Trophoblast cell (in vitro differentiated cells and primary cell): ENCODE measurements at regions not wholly inside any gene's neighbourhood (a gene's known extent, or its start where the extent isn't known, plus 50 kb on each side); places are given as distances from the start of the nearest gene placed in this dataset.

Source experiments
- DNase-seq, 2 donors: peaks; one replicate each; pipeline ENCODE4 v3.0.0-alpha.2; 2016
- H2AFZ ChIP-seq: 2 replicates; pipeline ENCODE4 v1.6.1; 2013; ENCODE audit warnings: low read length, moderate library complexity, mild to moderate bottlenecking; ENCODE audit not compliant: insufficient read depth, poor library complexity
- H2AK5ac ChIP-seq: 2 replicates; pipeline ENCODE4 v1.6.1; 2013; ENCODE audit warnings: mild to moderate bottlenecking, low read length
- H2BK120ac ChIP-seq: 2 replicates; pipeline ENCODE4 v1.6.1; 2013; ENCODE audit warnings: low read length, mild to moderate bottlenecking, moderate library complexity; ENCODE audit not compliant: insufficient read depth, poor library complexity
- H2BK12ac ChIP-seq: 2 replicates; pipeline ENCODE4 v1.6.1; 2013; ENCODE audit warnings: mild to moderate bottlenecking, low read length, moderate library complexity
- H2BK5ac ChIP-seq: 2 replicates; pipeline ENCODE4 v1.6.1; 2013; ENCODE audit warnings: low read length, low read depth, moderate library complexity, mild to moderate bottlenecking; ENCODE audit not compliant: poor library complexity
- H3K14ac ChIP-seq: 2 replicates; pipeline ENCODE4 v1.6.1; 2013; ENCODE audit warnings: mild to moderate bottlenecking, low read length
- H3K18ac ChIP-seq: 2 replicates; pipeline ENCODE4 v1.6.1; 2013; ENCODE audit warnings: mild to moderate bottlenecking, low read length
- H3K23ac ChIP-seq: 2 replicates; pipeline ENCODE4 v1.6.1; 2013; ENCODE audit warnings: low read length
- H3K27ac ChIP-seq: 2 replicates; pipeline ENCODE4 v1.5.1; 2013; ENCODE audit warnings: low read depth, mild to moderate bottlenecking, inconsistent platforms, low read length, moderate library complexity
- H3K27me3 ChIP-seq: 2 replicates; pipeline ENCODE4 v1.6.1; 2013; ENCODE audit warnings: inconsistent platforms, mild to moderate bottlenecking, low read length, moderate library complexity; ENCODE audit not compliant: insufficient read depth
- H3K36me3 ChIP-seq, 2 experiments: 1 replicate in 1 of 2; 2 replicates in 1 of 2; pipeline ENCODE4 v1.6.1; 2013; ENCODE audit warnings: low read length in 2 of 2, mild to moderate bottlenecking in 2 of 2, moderate library complexity in 1 of 2; ENCODE audit not compliant: insufficient read depth in 2 of 2, control insufficient read depth in 1 of 2
- H3K4ac ChIP-seq: 2 replicates; pipeline ENCODE4 v1.6.1; 2013; ENCODE audit warnings: low read depth, mild to moderate bottlenecking, low read length, moderate library complexity
- H3K4me1 ChIP-seq, 2 experiments: 1 replicate in 1 of 2; 2 replicates in 1 of 2; pipeline ENCODE4 v1.6.1; 2013; ENCODE audit warnings: low read length in 2 of 2, mild to moderate bottlenecking in 2 of 2, moderate library complexity in 1 of 2; ENCODE audit not compliant: insufficient read depth in 2 of 2, control insufficient read depth in 1 of 2
- H3K4me2 ChIP-seq: 2 replicates; pipeline ENCODE4 v1.6.1; 2013; ENCODE audit warnings: inconsistent platforms, mild to moderate bottlenecking, low read length, moderate library complexity
- H3K4me3 ChIP-seq: 2 replicates; pipeline ENCODE4 v1.5.1; 2013; ENCODE audit warnings: mild to moderate bottlenecking, low read depth, low read length, inconsistent platforms
- H3K79me1 ChIP-seq: one replicate; pipeline ENCODE4 v1.6.1; 2013; ENCODE audit warnings: low read length
- H3K79me2 ChIP-seq: 2 replicates; pipeline ENCODE4 v1.6.1; 2013; ENCODE audit warnings: low read length, mild to moderate bottlenecking; ENCODE audit not compliant: control insufficient read depth, insufficient read depth, poor library complexity
- H3K9ac ChIP-seq: 2 replicates; pipeline ENCODE4 v1.6.1; 2013; ENCODE audit warnings: mild to moderate bottlenecking, low read length
- H3K9me3 ChIP-seq: 2 replicates; pipeline ENCODE4 v1.6.1; 2013; ENCODE audit warnings: low read depth, mild to moderate bottlenecking, control low read depth, inconsistent platforms, low read length; ENCODE audit not compliant: insufficient read depth
- H4K12ac ChIP-seq: 2 replicates; pipeline ENCODE4 v1.6.1; 2013; ENCODE audit warnings: low read depth, mild to moderate bottlenecking, low read length, moderate library complexity
- H4K8ac ChIP-seq: 2 replicates; pipeline ENCODE4 v1.6.1; 2013; ENCODE audit warnings: low read depth, mild to moderate bottlenecking, low read length, moderate library complexity
- H4K91ac ChIP-seq: one replicate; pipeline ENCODE4 v1.6.1; 2013; ENCODE audit warnings: low read depth, mild to moderate bottlenecking, low read length, moderate library complexity
- WGBS: extraction: QIAGEN DNeasy Blood & Tissue Kit; methylation state at CpG from one replicate; pipeline ENCODE4 v1.1.7; 2013; ENCODE audit warnings: missing lambda C conversion rate; ENCODE audit not compliant: insufficient read length, insufficient coverage; ENCODE audit errors: extremely low coverage; 5-methylcytosine and 5-hydroxymethylcytosine counted together

DNA sequence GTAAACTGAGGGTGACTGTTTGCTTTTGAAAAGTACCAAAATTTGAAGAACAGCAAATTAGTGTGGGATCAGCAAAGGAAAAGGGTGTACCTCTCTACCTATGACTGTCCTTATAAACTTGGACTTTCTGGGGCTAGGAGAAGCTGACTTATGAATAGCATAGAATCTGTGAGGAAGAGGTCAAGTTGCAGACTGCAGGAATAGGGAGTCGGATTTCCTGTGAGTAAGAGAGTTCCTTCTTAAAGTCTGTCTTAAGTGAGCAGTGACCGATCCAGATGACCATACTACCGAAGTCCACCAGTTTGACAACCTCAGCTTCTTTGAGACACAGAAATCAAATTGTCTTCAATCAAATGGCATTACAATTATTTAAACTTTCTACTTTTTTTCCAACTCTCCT is 708.7 kb downstream of the UTRN start:
- Histone ChIP-seq H3K27me3 (no peaks in the 10 kb centered on the region), H3K4me3 (no peak overlapping the region)
- WGBS: no CpG with 5 or more reads among the region's 3 CpGs

DNA sequence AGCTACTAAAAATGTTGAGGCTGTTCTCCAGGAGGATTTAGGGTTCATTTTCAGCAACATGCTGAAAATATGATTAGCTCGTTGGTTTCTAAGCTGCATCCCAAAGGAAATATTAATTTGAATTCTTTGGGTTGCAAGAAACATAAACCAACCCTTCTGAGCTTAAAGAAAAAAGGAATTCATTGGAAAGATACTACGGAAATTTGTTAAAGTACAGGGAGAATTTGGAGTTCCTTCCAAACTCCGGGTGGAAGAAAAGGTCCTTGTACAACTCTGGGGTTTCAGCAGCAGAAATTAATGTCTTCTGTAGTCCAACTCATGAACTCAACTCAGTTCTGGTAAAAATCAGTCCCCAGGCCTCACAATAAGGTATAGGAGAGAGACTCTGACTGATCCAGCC is 712.9 kb downstream of the UTRN start:
- H2BK120ac ChIP-seq: no peak overlapping the region
- H3K4me2 ChIP-seq: no peak overlapping the region
- H4K12ac ChIP-seq: no peak overlapping the region
- no peak overlapping the region for H2BK5ac ChIP-seq
- no peak overlapping the region for H2AK5ac ChIP-seq
- H3K79me2 ChIP-seq: no peaks in the 10 kb centered on the region
- no peaks in the 10 kb centered on the region for H3K9me3 ChIP-seq
- H2AFZ ChIP-seq: no peak overlapping the region
- H3K14ac ChIP-seq: no peak overlapping the region
- H3K79me1 ChIP-seq: no peaks in the 10 kb centered on the region
- no peak overlapping the region for H3K23ac ChIP-seq
- H4K91ac ChIP-seq: no peak overlapping the region
- no peaks in the 10 kb centered on the region for H3K4me1 ChIP-seq
- no CpG with 5 or more reads among the region's 3 CpGs for WGBS
- no peaks in the 10 kb centered on the region for H3K36me3 ChIP-seq
- H3K9ac ChIP-seq: no peak overlapping the region
- H4K8ac ChIP-seq: no peak overlapping the region
- no peak overlapping the region for H3K27ac ChIP-seq
- H3K27me3 ChIP-seq: no peaks in the 10 kb centered on the region
- no peak overlapping the region for H2BK12ac ChIP-seq
- no peak overlapping the region for H3K4ac ChIP-seq
- H3K18ac ChIP-seq: no peak overlapping the region
- no peak for DNase-seq
- H3K4me3 ChIP-seq: no peak overlapping the region

More for the DNA sequence above, 708.7 kb downstream of the UTRN start:
- Histone ChIP-seq H3K9ac (no peak overlapping the region), H2BK12ac (no peak overlapping the region), H2AK5ac (no peak overlapping the region), H3K79me2 (no peaks in the 10 kb centered on the region), H3K18ac (no peak overlapping the region), H4K12ac (no peak overlapping the region), H3K23ac (no peak overlapping the region), H2BK5ac (no peak overlapping the region), H3K27ac (no peak overlapping the region), H3K9me3 (no peaks in the 10 kb centered on the region), H2BK120ac (no peak overlapping the region), H3K4me2 (no peak overlapping the region), H2AFZ (no peak overlapping the region), H3K36me3 (no peaks in the 10 kb centered on the region), H3K14ac (no peak overlapping the region), H3K4me1 (no peaks in the 10 kb centered on the region), H3K79me1 (no peaks in the 10 kb centered on the region), H3K4ac (no peak overlapping the region), H4K8ac (no peak overlapping the region), H4K91ac (no peak overlapping the region)
- no peak for DNase-seq

DNA sequence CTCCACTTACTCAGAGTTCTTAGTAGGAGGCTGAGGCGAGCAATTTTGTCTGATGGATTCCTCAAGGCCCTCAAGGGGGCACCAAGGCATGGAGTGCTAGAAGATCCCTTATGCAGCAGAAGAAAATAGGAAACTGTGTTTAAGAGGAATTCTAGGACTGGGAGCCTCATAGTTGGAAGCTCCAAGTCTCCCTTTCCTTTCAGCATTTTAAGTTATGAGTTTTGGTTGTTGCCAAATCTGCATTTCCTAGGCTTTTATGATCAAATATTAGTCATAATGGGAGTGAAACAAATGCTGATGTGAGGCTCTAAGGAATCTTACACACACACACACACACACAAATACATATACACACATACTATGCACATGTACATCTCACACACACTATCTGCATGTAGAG is 714.0 kb downstream of the UTRN start:
- Histone ChIP-seq H2AK5ac (no peak overlapping the region), H3K79me1 (no peaks in the 10 kb centered on the region), H3K9me3 (no peaks in the 10 kb centered on the region), H3K4ac (no peak overlapping the region), H3K27me3 (no peaks in the 10 kb centered on the region), H2BK12ac (no peak overlapping the region), H2BK5ac (no peak overlapping the region), H3K18ac (no peak overlapping the region), H4K12ac (no peak overlapping the region), H3K4me2 (no peak overlapping the region), H3K36me3 (no peaks in the 10 kb centered on the region), H2AFZ (no peak overlapping the region), H4K91ac (no peak overlapping the region), H3K23ac (no peak overlapping the region), H2BK120ac (no peak overlapping the region), H3K79me2 (no peaks in the 10 kb centered on the region), H3K4me1 (no peaks in the 10 kb centered on the region), H3K9ac (no peak overlapping the region), H3K4me3 (no peak overlapping the region), H3K27ac (no peak overlapping the region), H3K14ac (no peak overlapping the region), H4K8ac (no peak overlapping the region)
- no CpG with 5 or more reads among the region's 1 CpG for WGBS
- no peak for DNase-seq

DNA sequence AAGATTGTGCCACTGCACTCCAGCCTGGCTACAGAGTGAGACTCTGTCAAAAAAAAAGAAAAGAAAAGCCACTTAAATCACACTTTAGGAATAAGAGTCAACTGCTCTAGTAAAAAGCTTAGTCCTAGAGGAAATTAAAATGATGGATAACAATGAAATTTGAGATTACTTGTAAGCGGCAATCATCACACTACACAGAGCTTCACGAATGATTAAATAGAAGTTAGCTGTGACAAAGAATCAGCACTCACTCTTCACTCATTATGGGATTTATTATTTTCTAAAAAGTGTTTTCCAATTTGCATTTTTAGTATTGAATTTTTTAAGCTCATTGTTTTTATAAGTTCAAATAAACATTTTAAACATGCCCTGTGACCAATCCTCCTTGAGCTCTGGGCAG is 718.0 kb downstream of the UTRN start:
- H3K4me3 ChIP-seq: no peak overlapping the region
- no peaks in the 10 kb centered on the region for H3K4me1 ChIP-seq
- no CpG with 5 or more reads among the region's 2 CpGs for WGBS
- H3K18ac ChIP-seq: no peak overlapping the region
- H3K4me2 ChIP-seq: no peak overlapping the region
- H4K12ac ChIP-seq: no peak overlapping the region
- no peak overlapping the region for H2AK5ac ChIP-seq
- H3K36me3 ChIP-seq: no peaks in the 10 kb centered on the region
- H2AFZ ChIP-seq: no peak overlapping the region
- no peak overlapping the region for H3K27ac ChIP-seq
- no peaks in the 10 kb centered on the region for H3K9me3 ChIP-seq
- H3K23ac ChIP-seq: no peak overlapping the region
- no peak overlapping the region for H4K8ac ChIP-seq
- H3K27me3 ChIP-seq: no peaks in the 10 kb centered on the region
- no peak overlapping the region for H3K9ac ChIP-seq
- H2BK120ac ChIP-seq: no peak overlapping the region
- no peak overlapping the region for H4K91ac ChIP-seq
- no peak overlapping the region for H2BK5ac ChIP-seq
- H3K79me2 ChIP-seq: no peaks in the 10 kb centered on the region
- no peak overlapping the region for H3K14ac ChIP-seq
- no peak overlapping the region for H3K4ac ChIP-seq
- no peak overlapping the region for H2BK12ac ChIP-seq
- DNase-seq: no peak
- no peaks in the 10 kb centered on the region for H3K79me1 ChIP-seq
